Karpas-422 (cell line): ENCODE measurements at regions not wholly inside any gene's neighbourhood (a gene's known extent, or its start where the extent isn't known, plus 50 kb on each side); places are given as distances from the start of the nearest gene placed in this dataset.

Experiments used
- DNase-seq: peaks from one replicate; pipeline ENCODE4 v3.0.0-alpha.2; 2015
- H2AFZ ChIP-seq: fragments of 200-600 bp; sonication (generic); 2 replicates; pipeline ENCODE4 v1.6.1; 2014; ENCODE audit warnings: antibody characterized with exemption, low read length, mixed read lengths
- H3K27ac ChIP-seq: fragments of 200-600 bp; sonication (generic); 2 replicates; pipeline ENCODE4 v1.5.1; 2014; ENCODE audit warnings: mild to moderate bottlenecking, low read length, moderate library complexity
- H3K27me3 ChIP-seq: fragments of 200-600 bp; sonication (generic); 2 replicates; pipeline ENCODE4 v1.6.1; 2014; ENCODE audit warnings: low read length, mixed read lengths
- H3K36me3 ChIP-seq: fragments of 200-600 bp; sonication (generic); 2 replicates; pipeline ENCODE4 v1.6.1; 2014; ENCODE audit warnings: low read length, mixed read lengths; ENCODE audit not compliant: insufficient read depth
- H3K4me1 ChIP-seq: fragments of 200-600 bp; sonication (generic); 2 replicates; pipeline ENCODE4 v1.6.1; 2014; ENCODE audit warnings: mild to moderate bottlenecking, low read length, mixed read lengths
- H3K4me2 ChIP-seq: fragments of 200-600 bp; sonication (generic); 2 replicates; pipeline ENCODE4 v1.6.1; 2014; ENCODE audit warnings: low read length, low read depth, mild to moderate bottlenecking; ENCODE audit not compliant: poor library complexity, severe bottlenecking
- H3K4me3 ChIP-seq: fragments of 200-600 bp; sonication (generic); 2 replicates; pipeline ENCODE4 v1.5.1; 2014; ENCODE audit warnings: mild to moderate bottlenecking, antibody characterized with exemption, low read length, mixed read lengths
- H3K79me2 ChIP-seq: fragments of 200-600 bp; sonication (generic); 2 replicates; pipeline ENCODE4 v1.6.1; 2014; ENCODE audit warnings: mild to moderate bottlenecking, low read length, mixed read lengths
- H3K9ac ChIP-seq: fragments of 200-600 bp; sonication (generic); 2 replicates; pipeline ENCODE4 v1.6.0; 2014; ENCODE audit warnings: low read length
- H3K9me2 ChIP-seq: fragments of 200-600 bp; sonication (generic), shearing (Covaris generic); replicated peaks from 2 replicates; pipeline ENCODE4 v1.6.0; 2014; ENCODE audit warnings: mild to moderate bottlenecking, low read length, moderate library complexity; ENCODE audit not compliant: insufficient read depth
- H3K9me3 ChIP-seq: fragments of 300-700, 200-600 bp; sonication (generic); 2 replicates; pipeline ENCODE4 v1.6.1; 2014; ENCODE audit warnings: low read length, mixed read lengths
- H4K20me1 ChIP-seq: fragments of 200-600 bp; sonication (generic); 2 replicates; pipeline ENCODE4 v1.6.1; 2014; ENCODE audit warnings: mild to moderate bottlenecking, antibody characterized with exemption, low read length, low read depth; ENCODE audit not compliant: insufficient read depth

DNA sequence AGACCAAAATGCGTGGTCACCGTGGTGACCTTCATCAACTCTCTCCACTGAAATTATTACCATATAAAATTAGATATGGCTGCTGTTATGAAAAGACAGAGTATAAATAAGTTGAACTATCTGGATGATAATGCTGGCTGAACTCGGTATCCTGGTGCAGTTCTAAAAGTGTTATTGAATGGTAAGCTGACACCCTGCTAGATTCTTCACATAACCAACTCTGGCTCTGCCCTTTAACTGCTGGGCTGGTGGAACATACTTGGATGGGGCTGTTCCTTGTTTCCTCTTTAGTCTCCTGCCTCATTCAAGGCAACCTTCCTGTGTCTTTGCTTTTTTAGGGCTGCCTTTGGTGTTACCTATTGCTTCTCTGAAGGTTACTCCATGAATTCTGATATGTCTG is 106.9 kb downstream of the FGF9 start:
- Histone ChIP-seq H4K20me1 (no peaks in the 10 kb centered on the region), H3K27ac (no peak overlapping the region), H3K9me3 (peaks cover 5% of the 10 kb centered on the region), H2AFZ (no peak overlapping the region), H3K9ac (no peak overlapping the region), H3K9me2 (no peaks in the 10 kb centered on the region), H3K79me2 (no peaks in the 10 kb centered on the region), H3K4me1 (peaks cover 42% of the 10 kb centered on the region), H3K27me3 (peaks cover 6% of the 10 kb centered on the region), H3K4me3 (no peak overlapping the region), H3K36me3 (peaks cover 6% of the 10 kb centered on the region; the same call in 1 of the 2 replicates), H3K4me2 (no peak overlapping the region)
- DNase-seq, result no peak

DNA sequence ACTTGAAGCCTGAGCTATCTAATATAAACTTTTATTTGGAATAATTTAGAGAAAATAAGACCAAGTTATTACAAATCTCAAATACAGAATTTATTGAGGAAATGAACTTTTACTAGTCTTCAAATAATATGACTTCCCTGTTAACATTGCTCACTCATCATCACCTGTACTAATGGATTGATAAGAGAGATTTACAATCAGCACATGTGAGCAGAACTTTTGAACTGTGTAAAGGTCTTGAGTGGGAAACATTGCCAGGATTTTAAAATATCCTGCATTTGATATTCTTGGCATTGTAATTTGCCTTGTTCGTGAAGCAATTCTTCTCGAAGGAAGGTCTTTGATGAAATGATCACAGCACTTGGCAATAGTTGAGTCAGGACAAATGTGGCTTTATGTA is 111.9 kb downstream of the FGF9 start:
- H3K27me3 ChIP-seq, result peaks cover 6% of the 10 kb centered on the region
- DNase-seq, result no peak

DNA sequence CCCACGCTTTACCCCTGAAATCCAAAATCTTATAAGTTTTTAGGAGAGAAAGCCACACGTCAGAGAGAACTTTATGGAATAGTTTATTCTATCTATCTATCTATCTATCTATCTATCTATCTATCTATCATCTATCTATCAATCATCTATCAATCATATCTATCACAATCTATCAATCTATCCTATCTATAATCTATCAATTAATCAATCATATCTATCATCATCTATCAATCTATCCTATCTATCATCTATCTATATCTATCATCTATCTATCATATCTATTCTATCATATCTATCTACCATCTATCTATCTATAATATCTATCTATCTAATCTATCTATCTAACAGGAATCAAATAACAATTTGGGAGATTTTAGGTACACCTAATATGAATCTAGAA is 115.1 kb downstream of the FGF9 start:
- Histone ChIP-seq H3K9me2 (no peaks in the 10 kb centered on the region), H3K9me3 (no peaks in the 10 kb centered on the region), H3K9ac (no peak overlapping the region), H3K4me2 (no peak overlapping the region), H3K36me3 (no peaks in the 10 kb centered on the region), H3K4me1 (peaks cover 4% of the 10 kb centered on the region), H3K27me3 (no peaks in the 10 kb centered on the region; the same call in 1 of the 2 replicates), H3K27ac (no peak overlapping the region), H4K20me1 (no peaks in the 10 kb centered on the region), H2AFZ (no peak overlapping the region), H3K79me2 (no peaks in the 10 kb centered on the region), H3K4me3 (no peak overlapping the region)
- DNase-seq, result no peak

More for the DNA sequence above, 111.9 kb downstream of the FGF9 start:
- H3K4me1 ChIP-seq, result peaks cover 8% of the 10 kb centered on the region
- H4K20me1 ChIP-seq, result no peaks in the 10 kb centered on the region
- H3K9me2 ChIP-seq, result no peaks in the 10 kb centered on the region
- H3K4me3 ChIP-seq, result no peak overlapping the region
- H3K9ac ChIP-seq, result no peak overlapping the region
- no peak overlapping the region for H3K4me2 ChIP-seq
- no peak overlapping the region for H2AFZ ChIP-seq
- peaks cover 6% of the 10 kb centered on the region; the same call in 1 of the 2 replicates for H3K36me3 ChIP-seq
- H3K27ac ChIP-seq, result no peak overlapping the region
- no peaks in the 10 kb centered on the region for H3K79me2 ChIP-seq
- H3K9me3 ChIP-seq, result peaks cover 5% of the 10 kb centered on the region

DNA sequence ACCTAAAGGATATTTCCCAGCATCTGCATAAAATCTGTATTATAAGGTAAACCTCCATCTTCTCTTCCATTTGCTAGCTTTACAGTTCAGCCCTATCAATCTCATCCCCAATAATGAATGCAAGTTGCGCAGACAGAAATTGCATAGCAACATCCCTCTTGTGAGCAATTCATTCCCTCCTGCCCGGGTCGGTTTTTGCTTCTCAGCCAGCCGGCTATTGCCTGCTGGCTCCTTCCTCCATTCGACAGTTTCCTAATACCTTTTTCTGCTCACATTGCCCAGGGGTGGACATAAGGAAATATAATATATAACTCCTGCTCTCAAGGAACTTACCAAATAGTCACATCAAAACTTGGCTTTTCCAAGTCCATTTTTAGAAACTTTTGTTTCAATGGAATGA is 125.2 kb downstream of the FGF9 start:
- H3K4me1 ChIP-seq, result peaks cover 61% of the 10 kb centered on the region
- DNase-seq, result no peak
- no peaks in the 10 kb centered on the region for H4K20me1 ChIP-seq
- H3K4me2 ChIP-seq, result no peak overlapping the region
- no peak overlapping the region for H3K9ac ChIP-seq
- no peaks in the 10 kb centered on the region for H3K27me3 ChIP-seq
- H3K4me3 ChIP-seq, result no peak overlapping the region
- H3K9me3 ChIP-seq, result no peaks in the 10 kb centered on the region
- H3K27ac ChIP-seq, result no peak overlapping the region
- H2AFZ ChIP-seq, result no peak overlapping the region
- H3K9me2 ChIP-seq, result no peaks in the 10 kb centered on the region
- H3K79me2 ChIP-seq, result no peaks in the 10 kb centered on the region
- H3K36me3 ChIP-seq, result no peaks in the 10 kb centered on the region

DNA sequence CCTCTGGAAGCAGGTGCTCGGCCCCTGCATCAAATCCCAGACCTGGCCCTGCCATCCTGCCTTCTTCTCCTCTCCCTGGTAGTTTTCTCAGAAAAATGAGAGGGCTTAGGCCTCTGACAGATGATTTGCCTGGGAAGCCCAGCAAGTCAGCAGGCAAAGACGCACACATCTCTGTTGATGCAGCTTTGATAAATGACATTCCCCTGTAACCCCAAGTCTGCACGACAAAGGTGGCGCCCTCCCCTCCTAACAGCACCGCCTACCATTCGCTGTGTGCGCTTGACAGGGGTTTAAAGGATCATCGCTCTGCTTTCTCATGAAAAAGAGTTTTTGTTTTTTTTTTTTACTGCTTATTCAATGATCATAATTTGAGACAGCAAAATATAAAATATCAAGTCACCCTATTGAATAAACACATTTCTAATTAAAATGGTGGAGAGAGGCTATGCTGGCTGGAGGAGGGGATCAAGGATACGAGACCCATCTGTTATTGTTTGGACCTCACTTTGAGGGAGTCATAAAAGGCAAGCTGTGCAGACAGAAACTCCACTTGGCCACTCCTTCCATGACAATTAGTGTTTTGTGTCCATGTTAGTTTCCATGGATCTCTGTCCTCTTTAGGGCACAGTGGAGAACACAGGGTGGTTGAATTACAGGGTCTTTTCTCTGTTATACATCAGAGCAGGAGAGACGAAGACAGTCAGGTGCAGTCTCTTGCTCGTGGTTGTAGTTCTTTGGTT is 126.1 kb downstream of the FGF9 start:
- Histone ChIP-seq H3K36me3 (no peaks in the 10 kb centered on the region), H3K4me3 (no peak overlapping the region), H3K27ac (peak overlapping the region; percentile 95), H3K4me2 (peak overlapping the region; percentile 61), H3K9ac (peak overlapping the region; percentile 21; the same call in 1 of the 2 replicates), H3K9me3 (no peaks in the 10 kb centered on the region), H3K4me1 (peaks cover 70% of the 10 kb centered on the region), H2AFZ (peak overlapping the region; percentile 23; the same call in 1 of the 2 replicates), H3K79me2 (no peaks in the 10 kb centered on the region), H3K9me2 (no peaks in the 10 kb centered on the region), H4K20me1 (no peaks in the 10 kb centered on the region), H3K27me3 (no peaks in the 10 kb centered on the region)
- no peak for DNase-seq

DNA sequence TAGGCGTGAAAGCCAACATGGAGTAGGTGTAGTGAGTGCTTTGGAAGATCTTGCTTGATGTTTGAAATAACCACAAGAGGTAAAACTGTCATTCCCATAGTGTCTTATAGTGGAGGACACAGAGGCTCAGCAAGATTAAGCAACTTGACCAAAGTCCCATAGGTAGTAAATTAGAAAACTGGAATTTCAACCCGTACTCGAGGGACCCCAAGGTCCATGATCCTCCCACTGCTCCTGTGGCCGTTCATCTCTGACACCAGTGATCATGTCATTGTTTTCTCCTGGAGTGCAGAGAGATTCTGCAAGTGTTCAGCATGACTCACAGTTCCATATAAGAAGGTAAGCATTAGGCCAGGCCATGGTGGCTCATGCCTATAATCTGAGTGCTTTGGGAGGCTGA is 126.9 kb downstream of the FGF9 start:
- peak overlapping the region; percentile 38 for H3K9ac ChIP-seq
- no peak overlapping the region for H3K4me3 ChIP-seq
- H3K4me1 ChIP-seq, result peaks cover 78% of the 10 kb centered on the region
- H4K20me1 ChIP-seq, result no peaks in the 10 kb centered on the region
- peak overlapping the region; percentile 95 for H3K27ac ChIP-seq
- H3K36me3 ChIP-seq, result no peaks in the 10 kb centered on the region
- H3K79me2 ChIP-seq, result no peaks in the 10 kb centered on the region
- H3K9me2 ChIP-seq, result no peaks in the 10 kb centered on the region
- H2AFZ ChIP-seq, result no peak overlapping the region; the same call in 1 of the 2 replicates
- no peak for DNase-seq
- no peaks in the 10 kb centered on the region for H3K9me3 ChIP-seq
- H3K4me2 ChIP-seq, result peak overlapping the region; percentile 61
- H3K27me3 ChIP-seq, result no peaks in the 10 kb centered on the region

GRCh38 chr13:21798181-21798580 is 127.3 kb downstream of the FGF9 start:
- Histone ChIP-seq H3K4me1 (peaks cover 79% of the 10 kb centered on the region), H3K4me3 (no peak overlapping the region), H2AFZ (no peak overlapping the region), H3K9ac (peak overlapping the region; percentile 38; the same call in 1 of the 2 replicates), H3K9me3 (no peaks in the 10 kb centered on the region), H3K27me3 (no peaks in the 10 kb centered on the region), H3K36me3 (no peaks in the 10 kb centered on the region), H4K20me1 (no peaks in the 10 kb centered on the region), H3K79me2 (no peaks in the 10 kb centered on the region), H3K9me2 (no peaks in the 10 kb centered on the region), H3K27ac (peak overlapping the region; percentile 95), H3K4me2 (peak overlapping the region; percentile 61)
- peak; percentile 92 for DNase-seq

GRCh38 chr13:21799671-21800070 is 128.8 kb downstream of the FGF9 start:
- no peaks in the 10 kb centered on the region for H3K27me3 ChIP-seq
- H3K9ac ChIP-seq, result peak overlapping the region; percentile 55
- peak; percentile 91 for DNase-seq
- no peaks in the 10 kb centered on the region for H3K9me3 ChIP-seq
- peaks cover 79% of the 10 kb centered on the region for H3K4me1 ChIP-seq
- H3K36me3 ChIP-seq, result no peaks in the 10 kb centered on the region
- no peaks in the 10 kb centered on the region for H4K20me1 ChIP-seq
- H3K4me2 ChIP-seq, result peak overlapping the region; percentile 61
- peak overlapping the region; percentile 95 for H3K27ac ChIP-seq
- H2AFZ ChIP-seq, result peak overlapping the region; percentile 72
- H3K4me3 ChIP-seq, result peak overlapping the region; percentile 53
- H3K9me2 ChIP-seq, result no peaks in the 10 kb centered on the region
- no peaks in the 10 kb centered on the region for H3K79me2 ChIP-seq
